ENCODE measurements at regions not wholly inside any gene's neighbourhood (a gene's known extent, or its start where the extent isn't known, plus 50 kb on each side); places are given as distances from the start of the nearest gene placed in this dataset.

GRCh38 chr1:200332716-200333115 lies 77.1 kb downstream of the ZNF281 start:
- no peak overlapping the region for H3K27ac Mint-ChIP-seq
- H3K4me1 ChIP-seq (ENCODE audit: control insufficient read depth, insufficient read depth, low read length): no peaks in the 10 kb centered on the region
- H3K9me3 Mint-ChIP-seq: no peaks in the 10 kb centered on the region
- no peak overlapping the region for H3K4me3 ChIP-seq (ENCODE audit: low read length)
- H3K36me3 Mint-ChIP-seq: no peaks in the 10 kb centered on the region
- ATAC-seq (no peak), DNase-seq (no peak)
- no peaks in the 10 kb centered on the region for H3K27me3 ChIP-seq (ENCODE audit: control insufficient read depth, insufficient read depth, low read length)
- TF ChIP-seq CTCF (IDR thresholded peaks at IDR 0.05): no peak
- no peaks in the 10 kb centered on the region for H3K9me3 ChIP-seq (ENCODE audit: control insufficient read depth, insufficient read depth, low read length)
- no peak overlapping the region for H3K27ac ChIP-seq (ENCODE audit: low read length)
- intact Hi-C loops (cut with micrococcal nuclease): no loop called here
- no peak overlapping the region for H3K4me3 Mint-ChIP-seq
- no peaks in the 10 kb centered on the region for H3K36me3 ChIP-seq (ENCODE audit: control insufficient read depth, insufficient read depth, low read length)
- H3K4me1 Mint-ChIP-seq: peaks cover 6 to 8% of the 10 kb centered on the region in 2 donors
- peaks cover 7% of the 10 kb centered on the region in 2 donors for H3K27me3 Mint-ChIP-seq (ENCODE audit: low read depth in 2 of 2)

- H3K4me3 Mint-ChIP-seq: no peak overlapping the region
- Histone ChIP-seq H3K27me3 (ENCODE audit: control insufficient read depth, insufficient read depth, low read length) (no peaks in the 10 kb centered on the region), H3K4me1 (ENCODE audit: control insufficient read depth, insufficient read depth, low read length) (no peaks in the 10 kb centered on the region), H3K36me3 (ENCODE audit: control insufficient read depth, insufficient read depth, low read length) (no peaks in the 10 kb centered on the region), H3K4me3 (ENCODE audit: low read length) (no peak overlapping the region), H3K9me3 (ENCODE audit: control insufficient read depth, insufficient read depth, low read length) (no peaks in the 10 kb centered on the region), H3K27ac (ENCODE audit: low read length) (no peak overlapping the region)
- ATAC-seq (no peak), DNase-seq (no peak)
- H3K27ac Mint-ChIP-seq: no peak overlapping the region
- WGBS (ENCODE audit: insufficient coverage): 89% methylated on average over 15 of the region's 15 CpGs
- intact Hi-C loops (cut with micrococcal nuclease): no loop called here
- TF ChIP-seq CTCF (IDR thresholded peaks at IDR 0.05): no peak
- no peaks in the 10 kb centered on the region for H3K9me3 Mint-ChIP-seq
- H3K36me3 Mint-ChIP-seq: no peaks in the 10 kb centered on the region
- H3K4me1 Mint-ChIP-seq: no peaks in the 10 kb centered on the region
- peaks cover 17% of the 10 kb centered on the region in 2 donors for H3K27me3 Mint-ChIP-seq (ENCODE audit: low read depth in 2 of 2)
Observed at GRCh38 chr1:200330741-200331428, 79.0 kb downstream of the ZNF281 start.

- H3K36me3 ChIP-seq (ENCODE audit: control insufficient read depth, insufficient read depth, low read length): no peaks in the 10 kb centered on the region
- 93% methylated on average over 7 of the region's 7 CpGs for WGBS (ENCODE audit: insufficient coverage)
- H3K27ac ChIP-seq (ENCODE audit: low read length): no peak overlapping the region
- H3K4me1 ChIP-seq (ENCODE audit: control insufficient read depth, insufficient read depth, low read length): no peaks in the 10 kb centered on the region
- Mint-ChIP-seq H3K27me3 (ENCODE audit: low read depth in 2 of 2) (peaks cover 17% of the 10 kb centered on the region in 2 donors), H3K4me3 (no peak overlapping the region), H3K36me3 (no peaks in the 10 kb centered on the region), H3K27ac (no peak overlapping the region), H3K4me1 (no peaks in the 10 kb centered on the region), H3K9me3 (no peaks in the 10 kb centered on the region)
- no peak for DNase-seq
- H3K9me3 ChIP-seq (ENCODE audit: control insufficient read depth, insufficient read depth, low read length): no peaks in the 10 kb centered on the region
- no peak for TF ChIP-seq CTCF (IDR thresholded peaks at IDR 0.05)
- no peaks in the 10 kb centered on the region for H3K27me3 ChIP-seq (ENCODE audit: control insufficient read depth, insufficient read depth, low read length)
- no peak for ATAC-seq
- no peak overlapping the region for H3K4me3 ChIP-seq (ENCODE audit: low read length)
- intact Hi-C loops (cut with micrococcal nuclease): no loop called here
Observed at GRCh38 chr1:200329208-200329882, 80.5 kb downstream of the ZNF281 start.

- Mint-ChIP-seq H3K4me3 (no peak overlapping the region), H3K27ac (no peak overlapping the region), H3K27me3 (ENCODE audit: low read depth in 2 of 2) (peaks cover 17% of the 10 kb centered on the region in 2 donors), H3K4me1 (no peaks in the 10 kb centered on the region), H3K36me3 (no peaks in the 10 kb centered on the region), H3K9me3 (no peaks in the 10 kb centered on the region)
- Histone ChIP-seq H3K4me3 (ENCODE audit: low read length) (no peak overlapping the region), H3K27me3 (ENCODE audit: control insufficient read depth, insufficient read depth, low read length) (no peaks in the 10 kb centered on the region), H3K36me3 (ENCODE audit: control insufficient read depth, insufficient read depth, low read length) (no peaks in the 10 kb centered on the region), H3K9me3 (ENCODE audit: control insufficient read depth, insufficient read depth, low read length) (no peaks in the 10 kb centered on the region), H3K27ac (ENCODE audit: low read length) (no peak overlapping the region), H3K4me1 (ENCODE audit: control insufficient read depth, insufficient read depth, low read length) (no peaks in the 10 kb centered on the region)
- intact Hi-C loops (cut with micrococcal nuclease): no loop called here
- no peak for TF ChIP-seq CTCF (IDR thresholded peaks at IDR 0.05)
- 94% methylated on average over 2 of the region's 2 CpGs for WGBS (ENCODE audit: insufficient coverage)
- no peak for ATAC-seq
- DNase-seq: no peak
Observed at GRCh38 chr1:200328379-200328778, 81.5 kb downstream of the ZNF281 start.
